HEK293 (cell line): ENCODE measurements at regions not wholly inside any gene's neighbourhood (a gene's known extent, or its start where the extent isn't known, plus 50 kb on each side); places are given as distances from the start of the nearest gene placed in this dataset.

Experiments
- CTCF ChIA-PET: fragments of 350-600 bp; formaldehyde crosslinking; extraction: SDS; loops from one replicate; lab custom pipeline; 2021; ENCODE audit warnings: antibody characterized with exemption; lab: Yijun Ruan, JAX
- POLR2A ChIA-PET: fragments of 300-600 bp; formaldehyde crosslinking; extraction: SDS; loops from one replicate; lab custom pipeline; 2020; ENCODE audit warnings: antibody characterized with exemption, inconsistent platforms; lab: Yijun Ruan, JAX
- H3K27ac ChIP-seq: fragments of 200-500 bp; sonication (Bioruptor generic); 2 replicates; pipeline ENCODE4 v1.5.1; 2014; ENCODE audit warnings: low read depth, low read length, control low read depth, inconsistent platforms; ENCODE audit errors: extremely low read depth
- H3K36me3 ChIP-seq, 2 experiments: fragments of 200-500 bp in 1 of 2; sonication (Bioruptor generic) in 1 of 2; 1 replicate in 1 of 2; 2 replicates in 1 of 2; pipeline ENCODE4 v1.5.1; 2014 to 2017; ENCODE audit warnings: inconsistent platforms in 2 of 2, low read length in 2 of 2; ENCODE audit not compliant: control insufficient read depth in 2 of 2, insufficient read depth in 1 of 2
- H3K4me1 ChIP-seq: fragments of 200-500 bp; sonication (Bioruptor generic); 2 replicates; pipeline ENCODE4 v1.5.1; 2014; ENCODE audit warnings: mild to moderate bottlenecking, low read length, inconsistent platforms; ENCODE audit not compliant: control insufficient read depth, insufficient read depth
- H3K4me3 ChIP-seq: 2 replicates; pipeline ENCODE4 v1.5.1; 2011; ENCODE audit warnings: low read depth, mild to moderate bottlenecking, control low read depth, low read length, moderate library complexity
- H3K9me3 ChIP-seq: fragments of 200-500 bp; sonication (Bioruptor generic); 2 replicates; pipeline ENCODE4 v1.5.1; 2014; ENCODE audit warnings: low read depth, low read length, inconsistent platforms; ENCODE audit not compliant: control insufficient read depth, insufficient read depth
- GFI1B ChIP-seq: fragments of 450-650 bp; formaldehyde crosslinking; IDR thresholded peaks from 2 replicates; pipeline ENCODE4 v1.5.1; 2016; ENCODE audit warnings: missing biosample characterization, missing genetic modification characterization
- PRDM2 ChIP-seq: fragments of 450-650 bp; formaldehyde crosslinking; IDR thresholded peaks from 2 replicates; pipeline ENCODE4 v1.5.1; 2016; ENCODE audit warnings: missing biosample characterization, missing genetic modification characterization, borderline replicate concordance
- PRDM4 ChIP-seq: fragments of 450-650 bp; formaldehyde crosslinking; IDR thresholded peaks from 2 replicates; pipeline ENCODE4 v1.5.1; 2017; ENCODE audit warnings: missing biosample characterization, missing genetic modification characterization
- ZBTB6 ChIP-seq: fragments of 450-650 bp; formaldehyde crosslinking; IDR thresholded peaks from 2 replicates; pipeline ENCODE4 v1.5.1; 2017; ENCODE audit warnings: missing biosample characterization, missing genetic modification characterization
- ZFP69B ChIP-seq: fragments of 450-650 bp; formaldehyde crosslinking; IDR thresholded peaks from 2 replicates; pipeline ENCODE4 v1.5.1; 2016; ENCODE audit warnings: missing biosample characterization, missing genetic modification characterization
- ZIC2 ChIP-seq: fragments of 450-650 bp; formaldehyde crosslinking; IDR thresholded peaks from 2 replicates; pipeline ENCODE4 v1.5.1; 2016; ENCODE audit warnings: missing biosample characterization, missing genetic modification characterization
- ZNF184 ChIP-seq: fragments of 450-650 bp; IDR thresholded peaks from 2 replicates; pipeline ENCODE4 v1.5.1; 2018; ENCODE audit warnings: missing biosample characterization, mild to moderate bottlenecking, missing genetic modification characterization
- ZNF324 ChIP-seq: fragments of 450-650 bp; formaldehyde crosslinking; IDR thresholded peaks from 2 replicates; pipeline ENCODE4 v1.5.1; 2016; ENCODE audit warnings: missing biosample characterization, missing genetic modification characterization
- ZNF350 ChIP-seq: fragments of 450-650 bp; formaldehyde crosslinking; IDR thresholded peaks from 2 replicates; pipeline ENCODE4 v1.5.0; 2017; ENCODE audit warnings: missing biosample characterization, mild to moderate bottlenecking, missing genetic modification characterization
- ZNF404 ChIP-seq: fragments of 450-650 bp; formaldehyde crosslinking; IDR thresholded peaks from 2 replicates; pipeline ENCODE4 v1.5.1; 2017; ENCODE audit warnings: missing biosample characterization, missing genetic modification characterization
- ZNF416 ChIP-seq: fragments of 450-650 bp; formaldehyde crosslinking; IDR thresholded peaks from 2 replicates; pipeline ENCODE4 v1.5.1; 2016; ENCODE audit warnings: missing biosample characterization, missing genetic modification characterization
- ZNF510 ChIP-seq: fragments of 450-650 bp; formaldehyde crosslinking; IDR thresholded peaks from 2 replicates; pipeline ENCODE4 v1.5.1; 2018; ENCODE audit warnings: mild to moderate bottlenecking, missing genetic modification characterization, missing biosample characterization; ENCODE audit not compliant: insufficient replicate concordance
- ZNF518A ChIP-seq: fragments of 450-650 bp; formaldehyde crosslinking; conservative IDR thresholded peaks from 2 replicates; pipeline ENCODE4 v1.5.1; 2016; ENCODE audit warnings: low read depth, missing biosample characterization, missing genetic modification characterization
- ZNF707 ChIP-seq: fragments of 450-650 bp; formaldehyde crosslinking; IDR thresholded peaks from 2 replicates; pipeline ENCODE4 v1.5.1; 2016; ENCODE audit warnings: missing biosample characterization, missing genetic modification characterization
- ZNF747 ChIP-seq: fragments of 450-650 bp; formaldehyde crosslinking; IDR thresholded peaks from 2 replicates; pipeline ENCODE4 v1.5.1; 2016; ENCODE audit warnings: missing biosample characterization, missing genetic modification characterization
- ZSCAN16 ChIP-seq: fragments of 450-650 bp; formaldehyde crosslinking; IDR thresholded peaks from 2 replicates; pipeline ENCODE4 v1.5.1; 2016; ENCODE audit warnings: missing biosample characterization, missing genetic modification characterization
- TF ChIP-seq, protein P1 (sequence below): fragments of 450-650 bp; formaldehyde crosslinking; IDR thresholded peaks from 2 replicates; pipeline ENCODE4 v1.5.1; 2016; ENCODE audit warnings: missing biosample characterization, missing genetic modification characterization
- TF ChIP-seq, protein P2 (sequence below): fragments of 450-650 bp; formaldehyde crosslinking; IDR thresholded peaks from 2 replicates; pipeline ENCODE4 v1.5.1; 2016; ENCODE audit warnings: missing biosample characterization, missing genetic modification characterization

DNA sequence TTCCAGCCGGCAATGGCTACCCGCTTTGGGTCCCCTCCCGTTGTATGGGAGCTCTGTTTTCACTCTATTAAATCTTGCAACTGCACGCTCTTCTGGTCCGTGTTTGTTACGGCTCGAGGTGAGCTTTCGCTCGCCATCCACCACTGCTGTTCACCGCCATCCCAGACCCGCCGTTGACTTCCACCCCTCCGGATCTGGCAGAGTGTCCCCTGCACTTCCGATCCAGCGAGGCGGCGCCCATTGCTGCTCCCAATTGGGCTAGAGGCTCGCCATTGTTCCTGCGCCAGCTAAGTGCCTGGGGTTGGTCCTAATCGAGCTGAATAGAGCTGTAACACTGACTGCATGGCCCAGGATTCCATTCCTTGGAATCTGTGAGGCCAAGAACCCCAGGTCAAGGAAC lies 359.9 kb downstream of the CTTN start (continued):
- TF ChIP-seq, protein P1, sequence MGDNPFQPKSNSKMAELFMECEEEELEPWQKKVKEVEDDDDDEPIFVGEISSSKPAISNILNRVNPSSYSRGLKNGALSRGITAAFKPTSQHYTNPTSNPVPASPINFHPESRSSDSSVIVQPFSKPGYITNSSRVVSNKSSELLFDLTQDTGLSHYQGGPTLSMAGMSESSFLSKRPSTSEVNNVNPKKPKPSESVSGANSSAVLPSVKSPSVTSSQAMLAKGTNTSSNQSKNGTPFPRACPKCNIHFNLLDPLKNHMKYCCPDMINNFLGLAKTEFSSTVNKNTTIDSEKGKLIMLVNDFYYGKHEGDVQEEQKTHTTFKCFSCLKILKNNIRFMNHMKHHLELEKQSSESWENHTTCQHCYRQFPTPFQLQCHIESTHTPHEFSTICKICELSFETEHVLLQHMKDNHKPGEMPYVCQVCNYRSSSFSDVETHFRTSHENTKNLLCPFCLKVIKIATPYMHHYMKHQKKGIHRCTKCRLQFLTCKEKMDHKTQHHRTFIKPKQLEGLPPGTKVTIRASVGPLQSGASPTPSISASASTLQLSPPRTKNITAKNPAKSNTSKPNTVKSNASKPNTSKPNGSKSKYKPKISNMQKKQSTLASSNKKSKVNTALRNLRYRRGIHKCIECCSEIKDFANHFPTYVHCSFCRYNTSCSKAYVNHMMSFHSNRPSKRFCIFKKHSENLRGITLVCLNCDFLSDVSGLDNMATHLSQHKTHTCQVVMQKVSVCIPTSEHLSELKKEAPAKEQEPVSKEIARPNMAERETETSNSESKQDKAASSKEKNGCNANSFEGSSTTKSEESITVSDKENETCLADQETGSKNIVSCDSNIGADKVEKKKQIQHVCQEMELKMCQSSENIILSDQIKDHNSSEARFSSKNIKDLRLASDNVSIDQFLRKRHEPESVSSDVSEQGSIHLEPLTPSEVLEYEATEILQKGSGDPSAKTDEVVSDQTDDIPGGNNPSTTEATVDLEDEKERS (tag by site-specific recombination): no peak
- TF ChIP-seq ZNF510 (tag by site-specific recombination) (no peak), PRDM4 (no peak), GFI1B (no peak), ZNF416 (tag by site-specific recombination) (no peak), ZBTB6 (tag by site-specific recombination) (no peak)

- ChIA-PET POLR2A (no interaction called here), CTCF (no interaction called here)
- H3K9me3 ChIP-seq: no peaks in the 10 kb centered on the region
- H3K36me3 ChIP-seq: no peaks in the 10 kb centered on the region
- no peak overlapping the region for H3K4me3 ChIP-seq
- no peak overlapping the region for H3K27ac ChIP-seq
- no peaks in the 10 kb centered on the region for H3K4me1 ChIP-seq
- no peak for TF ChIP-seq ZIC2 (tag by site-specific recombination)
- no peak for TF ChIP-seq ZNF184 (tag by site-specific recombination)
- TF ChIP-seq ZNF404 (tag by site-specific recombination): no peak
- no peak for TF ChIP-seq ZNF747 (tag by site-specific recombination)
- TF ChIP-seq ZNF707 (tag by site-specific recombination): no peak
- TF ChIP-seq, protein P2, sequence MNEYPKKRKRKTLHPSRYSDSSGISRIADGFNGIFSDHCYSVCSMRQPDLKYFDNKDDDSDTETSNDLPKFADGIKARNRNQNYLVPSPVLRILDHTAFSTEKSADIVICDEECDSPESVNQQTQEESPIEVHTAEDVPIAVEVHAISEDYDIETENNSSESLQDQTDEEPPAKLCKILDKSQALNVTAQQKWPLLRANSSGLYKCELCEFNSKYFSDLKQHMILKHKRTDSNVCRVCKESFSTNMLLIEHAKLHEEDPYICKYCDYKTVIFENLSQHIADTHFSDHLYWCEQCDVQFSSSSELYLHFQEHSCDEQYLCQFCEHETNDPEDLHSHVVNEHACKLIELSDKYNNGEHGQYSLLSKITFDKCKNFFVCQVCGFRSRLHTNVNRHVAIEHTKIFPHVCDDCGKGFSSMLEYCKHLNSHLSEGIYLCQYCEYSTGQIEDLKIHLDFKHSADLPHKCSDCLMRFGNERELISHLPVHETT (tag by site-specific recombination): no peak
- no peak for TF ChIP-seq ZNF324 (tag by site-specific recombination)
- no peak for TF ChIP-seq PRDM2 (tag by site-specific recombination)
- no peak for TF ChIP-seq ZSCAN16 (tag by site-specific recombination)
- no peak for TF ChIP-seq ZFP69B (tag by site-specific recombination)
- no peak for TF ChIP-seq ZNF518A (tag by site-specific recombination)
- TF ChIP-seq ZNF350 (tag by site-specific recombination): no peak
These were observed 361.5 kb downstream of the CTTN start for GRCh38 chr11:70759846-70760245.
